Liver (tissue), 8 donors: ENCODE measurements at regions not wholly inside any gene's neighbourhood (a gene's known extent, or its start where the extent isn't known, plus 50 kb on each side); places are given as distances from the start of the nearest gene placed in this dataset.

Experiments
- DNase-seq: peaks from one replicate; pipeline ENCODE4 v3.0.0-alpha.2; 2017; ENCODE audit warnings: low spot score
- H3K27ac ChIP-seq, 2 donors: one replicate each; pipeline ENCODE4 v1.7.0; 2013; ENCODE audit warnings: inconsistent platforms in 2 of 2, low read length in 2 of 2, control low read depth in 1 of 2, low read depth in 1 of 2, mild to moderate bottlenecking in 1 of 2
- H3K27me3 ChIP-seq, 4 donors: one replicate each; pipeline versions ENCODE4 v1.6.1 to v1.7.0; 2013; ENCODE audit warnings: low read length in 3 of 4, inconsistent platforms in 1 of 4, mild to moderate bottlenecking in 1 of 4, moderate library complexity in 1 of 4; ENCODE audit not compliant: control insufficient read depth in 4 of 4, insufficient read depth in 4 of 4
- H3K36me3 ChIP-seq, 4 donors: one replicate each; pipeline versions ENCODE4 v1.6.1 to v1.7.0; 2013; ENCODE audit warnings: low read length in 3 of 4, mild to moderate bottlenecking in 3 of 4, low read depth in 1 of 4, moderate library complexity in 1 of 4; ENCODE audit not compliant: control insufficient read depth in 4 of 4, insufficient read depth in 3 of 4
- H3K4me1 ChIP-seq, 4 donors: one replicate each; pipeline versions ENCODE4 v1.6.1 to v1.7.0; 2013; ENCODE audit warnings: low read length in 3 of 4, mild to moderate bottlenecking in 3 of 4, moderate library complexity in 1 of 4; ENCODE audit not compliant: control insufficient read depth in 4 of 4, insufficient read depth in 4 of 4
- H3K4me3 ChIP-seq, 3 donors: one replicate each; pipeline versions ENCODE4 v1.6.1 to v1.7.0; 2013; ENCODE audit warnings: low read length in 3 of 3, control low read depth in 1 of 3, low read depth in 1 of 3, mild to moderate bottlenecking in 1 of 3
- H3K9ac ChIP-seq, 2 donors: one replicate each; pipeline ENCODE4 v1.7.0; 2013; ENCODE audit warnings: low read length in 2 of 2, mild to moderate bottlenecking in 2 of 2, moderate library complexity in 2 of 2, control low read depth in 1 of 2, low read depth in 1 of 2
- H3K9me3 ChIP-seq, 4 donors: one replicate each; pipeline versions ENCODE4 v1.6.1 to v1.7.0; 2013; ENCODE audit warnings: low read length in 3 of 4; ENCODE audit not compliant: control insufficient read depth in 4 of 4
- ATF3 ChIP-seq: IDR thresholded peaks from 2 replicates; pipeline ENCODE4 v1.6.1; 2016; ENCODE audit warnings: antibody characterized with exemption
- CTCF ChIP-seq: fragments of 150-350 bp; IDR thresholded peaks from 2 replicates; pipeline ENCODE4 v1.5.1; 2017; ENCODE audit warnings: improper control_type of control experiment, low read depth, low read length; ENCODE audit not compliant: missing input control
- EGR1 ChIP-seq, 2 donors: IDR thresholded peaks; 2 replicates each; pipeline ENCODE4 v1.6.1; 2016 to 2018; ENCODE audit warnings: antibody characterized with exemption in 2 of 2, low read depth in 2 of 2
- FOXA1 ChIP-seq: IDR thresholded peaks from 2 replicates; pipeline ENCODE4 v1.6.1; 2016; ENCODE audit warnings: antibody characterized with exemption
- FOXA2 ChIP-seq: IDR thresholded peaks from 2 replicates; pipeline ENCODE4 v1.6.1; 2016; ENCODE audit warnings: antibody characterized with exemption
- GABPA ChIP-seq, 2 donors: IDR thresholded peaks in 1 of 2; conservative IDR thresholded peaks in 1 of 2; 2 replicates each; pipeline ENCODE4 v1.6.1; 2016; ENCODE audit warnings: antibody characterized with exemption in 2 of 2, mild to moderate bottlenecking in 1 of 2, moderate library complexity in 1 of 2
- HNF4A ChIP-seq, 2 donors: conservative IDR thresholded peaks; 2 replicates each; pipeline ENCODE4 v1.6.1; 2016; ENCODE audit warnings: antibody characterized with exemption in 2 of 2, mild to moderate bottlenecking in 2 of 2
- HNF4G ChIP-seq: IDR thresholded peaks from 2 replicates; pipeline ENCODE4 v1.6.1; 2016; ENCODE audit warnings: antibody characterized with exemption
- JUND ChIP-seq, 2 donors: IDR thresholded peaks; 2 replicates each; pipeline ENCODE4 v1.6.1; 2016; ENCODE audit warnings: antibody characterized with exemption in 2 of 2
- MAX ChIP-seq: IDR thresholded peaks from 2 replicates; pipeline ENCODE4 v1.6.1; 2016; ENCODE audit warnings: antibody characterized with exemption
- NR2F2 ChIP-seq: IDR thresholded peaks from 2 replicates; pipeline ENCODE4 v1.6.1; 2016; ENCODE audit warnings: antibody characterized with exemption
- RAD21 ChIP-seq, 2 donors: IDR thresholded peaks; 2 replicates each; pipeline ENCODE4 v1.6.1; 2016; ENCODE audit warnings: antibody characterized with exemption in 2 of 2, mild to moderate bottlenecking in 2 of 2
- REST ChIP-seq: IDR thresholded peaks from 2 replicates; pipeline ENCODE4 v1.6.1; 2016; ENCODE audit warnings: antibody characterized with exemption, mild to moderate bottlenecking
- RXRA ChIP-seq, 2 donors: IDR thresholded peaks; 2 replicates each; pipeline ENCODE4 v1.6.1; 2017 to 2018; ENCODE audit warnings: antibody characterized with exemption in 2 of 2, mild to moderate bottlenecking in 1 of 2
- SP1 ChIP-seq: IDR thresholded peaks from 2 replicates; pipeline ENCODE4 v1.6.1; 2018; ENCODE audit warnings: antibody characterized with exemption, mild to moderate bottlenecking
- TAF1 ChIP-seq: conservative IDR thresholded peaks from 2 replicates; pipeline ENCODE4 v1.6.1; 2016; ENCODE audit warnings: antibody characterized with exemption, mild to moderate bottlenecking
- YY1 ChIP-seq: IDR thresholded peaks from 2 replicates; pipeline ENCODE4 v1.6.1; 2016; ENCODE audit warnings: antibody characterized with exemption, mild to moderate bottlenecking
- ZBTB33 ChIP-seq: IDR thresholded peaks from 2 replicates; pipeline ENCODE4 v1.6.1; 2016; ENCODE audit warnings: antibody characterized with exemption
- WGBS: extraction: QIAGEN DNeasy Blood & Tissue Kit; methylation state at CpG from one replicate; pipeline ENCODE4 v1.1.7; 2013; 5-methylcytosine and 5-hydroxymethylcytosine counted together
- donor health status: healthy.
- donor health status: healthy.
- donor health status: healthy.
- donor health status: healthy.
- donor health status: healthy.

- Histone ChIP-seq H3K4me1 (no peaks in the 10 kb centered on the region), H3K9me3 (no peaks in the 10 kb centered on the region), H3K9ac (no peak overlapping the region), H3K36me3 (no peaks in the 10 kb centered on the region), H3K27ac (no peak overlapping the region), H3K27me3 (no peaks in the 10 kb centered on the region), H3K4me3 (no peak overlapping the region)
- no peak for DNase-seq
- 90% methylated on average over 1 of the region's 1 CpG for WGBS
- TF ChIP-seq ATF3 (no peak), SP1 (no peak), RAD21 (IDR thresholded peaks at IDR 0.05) (no peak), HNF4A (conservative IDR thresholded peaks at IDR 0.05) (no peak), YY1 (no peak), GABPA (IDR thresholded peaks at IDR 0.05 in 1 of 2, conservative IDR thresholded peaks at IDR 0.05 in 1 of 2) (no peak), FOXA2 (no peak), EGR1 (IDR thresholded peaks at IDR 0.05; ENCODE audit: low read depth in 2 of 2) (no peak), FOXA1 (no peak), REST (no peak), JUND (IDR thresholded peaks at IDR 0.05) (no peak), HNF4G (no peak), NR2F2 (no peak), CTCF (no peak), RXRA (IDR thresholded peaks at IDR 0.05) (no peak), ZBTB33 (no peak), MAX (no peak), TAF1 (no peak)
These were observed 410.6 kb upstream of the THRB start for GRCh38 chr3:24905266-24905665.

GRCh38 chr3:24907106-24907505 lies 412.5 kb upstream of the THRB start:
- H3K27ac ChIP-seq = no peak overlapping the region
- H3K9me3 ChIP-seq = peaks cover 0 to 2% (median 0%) of the 10 kb centered on the region in 4 donors
- DNase-seq = no peak
- H3K4me3 ChIP-seq = no peak overlapping the region
- H3K27me3 ChIP-seq = no peaks in the 10 kb centered on the region
- no peaks in the 10 kb centered on the region for H3K36me3 ChIP-seq
- WGBS = 83% methylated on average over 2 of the region's 2 CpGs
- no peak overlapping the region for H3K9ac ChIP-seq
- no peaks in the 10 kb centered on the region for H3K4me1 ChIP-seq
- TF ChIP-seq YY1 (no peak), ATF3 (no peak), GABPA (IDR thresholded peaks at IDR 0.05 in 1 of 2, conservative IDR thresholded peaks at IDR 0.05 in 1 of 2) (no peak), REST (no peak), HNF4A (conservative IDR thresholded peaks at IDR 0.05) (no peak), EGR1 (IDR thresholded peaks at IDR 0.05; ENCODE audit: low read depth in 2 of 2) (no peak), HNF4G (no peak), FOXA1 (no peak), JUND (IDR thresholded peaks at IDR 0.05) (no peak), CTCF (no peak), SP1 (no peak), RAD21 (IDR thresholded peaks at IDR 0.05) (no peak)
